ENCODE measurements at regions not wholly inside any gene's neighbourhood (a gene's known extent, or its start where the extent isn't known, plus 50 kb on each side); places are given as distances from the start of the nearest gene placed in this dataset.

GRCh38 chr15:38042211-38042610, 107.8 kb downstream of the TMCO5A start:
- TF ChIP-seq CTCF (IDR thresholded peaks at IDR 0.05; ENCODE audit: poor library complexity, severe bottlenecking) (no peak), EP300 (conservative IDR thresholded peaks at IDR 0.05; ENCODE audit: poor library complexity, severe bottlenecking) (no peak), RAD21 (conservative IDR thresholded peaks at IDR 0.05) (no peak), EZH2 (IDR thresholded peaks at IDR 0.05; ENCODE audit: borderline replicate concordance, insufficient read depth, low read length, poor library complexity, severe bottlenecking) (no peak), POLR2AphosphoS5 (IDR thresholded peaks at IDR 0.05) (no peak), MXI1 (conservative IDR thresholded peaks at IDR 0.05; ENCODE audit: poor library complexity, severe bottlenecking) (no peak), TAF1 (IDR thresholded peaks at IDR 0.05; ENCODE audit: low read depth) (no peak), SMC3 (conservative IDR thresholded peaks at IDR 0.05; ENCODE audit: poor library complexity) (no peak)
- TF ChIP-seq, protein P1, sequence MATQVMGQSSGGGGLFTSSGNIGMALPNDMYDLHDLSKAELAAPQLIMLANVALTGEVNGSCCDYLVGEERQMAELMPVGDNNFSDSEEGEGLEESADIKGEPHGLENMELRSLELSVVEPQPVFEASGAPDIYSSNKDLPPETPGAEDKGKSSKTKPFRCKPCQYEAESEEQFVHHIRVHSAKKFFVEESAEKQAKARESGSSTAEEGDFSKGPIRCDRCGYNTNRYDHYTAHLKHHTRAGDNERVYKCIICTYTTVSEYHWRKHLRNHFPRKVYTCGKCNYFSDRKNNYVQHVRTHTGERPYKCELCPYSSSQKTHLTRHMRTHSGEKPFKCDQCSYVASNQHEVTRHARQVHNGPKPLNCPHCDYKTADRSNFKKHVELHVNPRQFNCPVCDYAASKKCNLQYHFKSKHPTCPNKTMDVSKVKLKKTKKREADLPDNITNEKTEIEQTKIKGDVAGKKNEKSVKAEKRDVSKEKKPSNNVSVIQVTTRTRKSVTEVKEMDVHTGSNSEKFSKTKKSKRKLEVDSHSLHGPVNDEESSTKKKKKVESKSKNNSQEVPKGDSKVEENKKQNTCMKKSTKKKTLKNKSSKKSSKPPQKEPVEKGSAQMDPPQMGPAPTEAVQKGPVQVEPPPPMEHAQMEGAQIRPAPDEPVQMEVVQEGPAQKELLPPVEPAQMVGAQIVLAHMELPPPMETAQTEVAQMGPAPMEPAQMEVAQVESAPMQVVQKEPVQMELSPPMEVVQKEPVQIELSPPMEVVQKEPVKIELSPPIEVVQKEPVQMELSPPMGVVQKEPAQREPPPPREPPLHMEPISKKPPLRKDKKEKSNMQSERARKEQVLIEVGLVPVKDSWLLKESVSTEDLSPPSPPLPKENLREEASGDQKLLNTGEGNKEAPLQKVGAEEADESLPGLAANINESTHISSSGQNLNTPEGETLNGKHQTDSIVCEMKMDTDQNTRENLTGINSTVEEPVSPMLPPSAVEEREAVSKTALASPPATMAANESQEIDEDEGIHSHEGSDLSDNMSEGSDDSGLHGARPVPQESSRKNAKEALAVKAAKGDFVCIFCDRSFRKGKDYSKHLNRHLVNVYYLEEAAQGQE (IDR thresholded peaks at IDR 0.05; ENCODE audit: borderline replicate concordance) = no peak

Measured in neural cell (in vitro differentiated cells).